Left hindlimb (tissue), 1 donor: ENCODE measurements at regions not wholly inside any gene's neighbourhood (a gene's known extent, or its start where the extent isn't known, plus 50 kb on each side); places are given as distances from the start of the nearest gene placed in this dataset.

Source experiments
- DNase-seq: peaks from one replicate; pipeline ENCODE4 v3.0.0-alpha.2; 2018

DNA sequence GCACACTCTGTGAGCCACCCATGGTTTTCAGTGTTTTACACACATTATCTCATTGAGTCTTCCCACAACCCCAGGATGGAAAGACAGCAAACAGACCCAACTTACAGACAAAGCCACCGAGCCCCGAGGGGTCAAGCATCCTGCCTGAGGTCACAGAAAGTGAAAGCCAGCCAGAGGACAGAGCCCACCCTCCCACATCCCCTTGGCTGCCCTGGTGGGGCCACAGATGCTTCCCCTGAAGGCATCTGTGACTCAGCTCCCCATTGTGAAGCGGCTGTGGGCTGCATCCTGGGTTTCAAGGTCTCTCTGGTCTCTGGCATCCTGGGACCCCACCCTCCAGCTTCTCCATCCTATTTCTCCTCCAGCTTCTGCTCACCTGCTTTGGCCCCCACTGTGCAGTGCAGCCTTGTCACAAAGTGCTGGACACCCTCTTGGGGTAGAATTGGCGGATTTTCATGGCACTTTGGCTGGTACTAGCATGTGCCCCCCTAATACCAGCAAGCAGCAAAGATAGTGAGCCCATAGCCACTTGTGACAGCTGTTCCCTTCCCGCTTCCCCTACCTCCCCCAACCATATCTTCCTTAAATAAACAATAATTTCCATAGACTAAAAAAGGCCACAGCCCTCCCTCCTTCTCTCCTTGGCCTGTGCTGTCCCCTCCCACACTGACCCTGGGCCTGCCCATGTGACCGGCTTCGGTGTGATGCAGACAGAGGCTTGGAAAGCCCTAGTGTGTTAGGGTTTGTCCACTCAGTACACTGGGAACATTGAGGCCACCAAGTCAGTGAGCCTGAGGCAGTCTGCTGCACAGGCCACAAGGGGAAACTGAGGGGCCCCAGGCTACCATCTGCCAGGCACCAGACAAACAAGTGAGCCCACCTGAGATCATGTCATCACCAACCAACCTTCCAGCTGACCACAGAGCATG lies 53.9 kb upstream of the SHISAL1 start:
- peak; percentile 30 for DNase-seq

DNA sequence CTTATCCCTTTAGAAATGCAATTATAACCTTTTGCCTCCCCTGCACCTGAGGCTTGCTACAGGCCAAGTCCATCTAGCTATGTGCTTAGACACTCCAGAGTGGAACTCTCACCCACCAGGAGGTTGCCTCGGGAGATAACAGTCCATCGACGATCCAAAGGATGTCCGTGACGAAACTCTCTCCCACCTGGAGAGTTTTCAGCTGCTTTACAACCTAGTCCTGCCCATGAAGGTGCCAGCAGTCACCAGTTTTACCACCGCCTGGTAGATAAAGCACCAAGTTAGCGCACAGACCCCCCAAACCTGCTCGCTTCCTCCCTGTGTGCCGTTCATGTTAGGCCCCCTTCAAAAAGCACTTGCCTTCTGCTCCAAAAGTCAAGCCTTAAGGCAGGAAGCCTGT lies 53.1 kb upstream of the SHISAL1 start:
- no peak for DNase-seq

DNA sequence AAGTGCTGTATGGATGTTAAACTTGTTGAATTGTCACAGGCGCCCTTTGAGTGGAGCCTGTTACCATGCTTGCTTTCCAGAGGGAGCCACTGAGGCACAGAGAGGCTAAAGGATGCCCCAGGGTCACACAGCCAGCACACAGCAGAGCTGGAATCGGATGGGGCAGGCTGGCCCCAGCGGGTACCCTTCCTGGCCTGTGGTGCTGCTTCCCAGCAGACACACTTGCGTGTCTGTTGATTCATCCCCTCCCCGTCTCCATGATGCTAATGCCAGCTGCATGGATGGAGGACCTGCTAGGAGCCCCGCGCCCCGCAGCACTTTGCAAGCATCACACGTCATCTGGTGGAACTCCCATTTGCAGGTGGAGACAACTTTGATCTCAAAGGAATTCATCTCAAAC lies 52.4 kb upstream of the SHISAL1 start:
- DNase-seq, result peak; percentile 41

DNA sequence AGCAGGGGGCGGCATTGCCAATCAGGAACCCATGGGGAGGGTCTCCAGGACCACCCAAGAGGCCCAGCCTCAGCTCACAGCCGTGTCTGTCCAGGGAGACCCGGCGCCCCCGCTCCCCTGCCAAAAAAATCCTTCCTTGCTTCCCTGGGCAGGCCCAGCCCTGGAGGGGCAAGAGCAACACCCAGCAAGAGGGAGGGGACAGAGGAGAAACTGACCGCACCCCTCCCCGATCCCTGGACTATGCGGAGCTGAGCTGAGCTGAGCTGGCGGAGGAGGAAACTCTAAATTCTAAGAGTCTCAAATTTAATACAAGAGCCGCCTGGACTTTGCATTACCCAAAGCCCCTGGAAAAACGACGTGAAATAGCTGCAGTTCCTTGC lies 52.0 kb upstream of the SHISAL1 start:
- DNase-seq, result peak; percentile 66

DNA sequence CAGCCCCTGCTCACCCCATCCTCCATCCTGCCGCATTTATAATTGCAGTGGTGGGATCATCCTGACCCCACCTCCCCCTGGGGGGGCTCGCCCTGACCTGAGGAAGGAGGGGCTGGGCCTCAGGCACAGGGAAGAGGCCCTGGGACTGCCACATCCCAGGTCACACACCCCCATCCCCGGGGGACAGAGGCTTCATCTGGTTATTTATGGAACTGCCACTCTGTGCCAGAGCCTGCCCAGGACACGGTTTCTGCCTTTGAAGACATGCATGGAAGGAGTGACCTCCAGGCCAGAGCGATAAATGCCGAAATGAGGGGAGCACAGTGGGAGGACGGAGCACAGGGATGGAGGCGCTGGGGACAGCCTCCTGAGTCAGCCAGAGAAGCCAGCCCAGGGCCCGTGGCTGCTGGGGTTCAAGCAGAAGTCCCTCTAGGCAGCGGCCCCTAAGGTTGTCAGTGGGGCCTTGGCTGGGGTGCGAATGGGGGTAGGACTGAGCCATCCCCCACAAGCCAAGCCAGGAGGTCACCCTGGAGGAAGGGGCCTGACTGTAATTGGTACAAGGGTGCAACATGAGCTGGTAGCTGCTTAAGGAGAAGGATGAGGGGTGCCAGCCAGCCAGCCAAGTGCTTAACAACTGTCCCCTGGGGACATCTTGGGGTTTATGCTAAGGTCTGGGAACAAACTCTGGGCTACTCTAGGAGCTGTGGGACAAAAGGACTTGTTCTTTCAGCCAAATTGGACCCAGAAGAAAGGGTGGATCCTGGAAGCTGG lies 51.4 kb upstream of the SHISAL1 start:
- peak; percentile 41 for DNase-seq

DNA sequence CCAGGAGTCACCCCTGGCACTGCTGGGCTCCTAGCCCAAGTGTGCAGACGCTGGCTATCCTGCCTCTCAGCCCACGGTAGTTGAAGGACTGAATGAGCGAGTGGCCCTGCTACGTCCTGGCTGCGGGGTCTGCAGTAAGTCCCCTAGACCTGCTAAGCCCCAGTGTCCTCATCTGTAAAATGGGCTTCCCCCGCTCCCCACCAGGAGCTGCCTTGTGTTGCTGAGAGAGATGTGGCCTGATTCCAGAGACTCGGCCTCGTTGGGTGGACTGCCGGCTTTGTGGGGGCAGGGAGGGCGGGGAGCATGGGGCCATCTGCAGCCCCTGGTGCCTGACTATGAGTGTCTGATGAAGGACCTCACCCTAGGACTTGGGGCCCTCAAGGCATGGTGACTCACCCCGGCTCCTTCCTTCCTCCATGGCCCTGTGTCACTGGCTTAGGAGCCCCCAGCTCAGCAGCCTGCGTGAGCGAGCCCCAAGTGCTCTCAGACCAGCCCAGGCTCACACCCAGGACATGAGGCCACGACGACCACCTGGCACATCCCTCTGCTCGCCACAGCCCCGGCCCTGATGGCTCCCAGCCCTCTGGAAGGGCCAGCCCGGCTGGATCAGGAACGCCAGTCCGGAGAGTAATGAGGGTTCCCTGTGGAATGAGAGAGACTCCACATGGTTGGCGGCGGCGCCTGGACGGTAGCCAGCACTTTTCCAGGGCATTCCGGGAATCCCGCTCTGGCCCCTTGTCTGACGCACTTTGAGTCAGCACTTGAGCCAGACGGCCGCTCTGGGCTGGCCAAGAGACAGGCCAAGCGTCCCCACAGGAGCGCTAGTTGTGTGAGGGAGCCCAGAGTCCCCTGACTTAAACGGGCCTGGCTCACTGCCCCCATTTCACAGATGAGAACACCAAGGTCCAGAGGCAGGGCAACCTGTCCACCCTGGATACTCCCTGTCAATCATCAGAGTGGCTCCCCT lies 50.5 kb upstream of the SHISAL1 start:
- peak; percentile 91 for DNase-seq

DNA sequence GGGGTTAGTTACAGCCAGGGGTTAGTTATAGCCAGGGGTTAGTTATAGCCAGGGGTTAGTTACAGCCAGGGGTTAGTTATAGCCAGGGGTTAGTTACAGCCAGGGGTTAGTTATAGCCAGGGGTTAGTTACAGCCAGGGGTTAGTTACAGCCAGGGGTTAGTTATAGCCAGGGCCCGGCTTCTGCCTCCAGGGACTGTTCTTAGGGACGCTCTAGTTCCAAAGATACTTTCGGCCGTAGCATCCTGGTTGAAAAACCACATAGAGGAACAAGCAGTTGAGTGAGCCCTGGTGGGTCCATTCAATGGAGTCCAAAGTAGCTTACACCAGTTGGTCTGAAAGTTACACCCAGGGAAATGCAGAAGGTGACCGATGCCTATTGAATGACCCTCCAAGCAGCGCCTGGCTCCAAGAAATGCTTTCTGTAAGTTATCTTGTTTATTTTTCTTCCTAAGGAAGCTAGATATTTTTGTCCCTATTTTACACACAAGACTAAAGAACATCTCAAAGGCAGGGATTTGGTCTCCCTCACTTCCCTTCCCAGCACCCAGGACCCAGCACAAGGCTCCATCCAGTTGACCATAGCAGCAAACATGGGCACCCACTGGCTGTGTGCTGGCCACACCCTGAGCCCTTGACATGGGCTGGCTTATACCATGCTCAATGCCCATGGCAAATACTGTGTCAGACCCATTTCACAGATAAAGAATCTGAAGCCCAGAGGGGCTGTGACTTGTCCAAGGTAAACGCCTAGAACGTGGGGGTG lies 49.7 kb upstream of the SHISAL1 start:
- peak; percentile 27 for DNase-seq
